H1 (cell line): ENCODE measurements at regions not wholly inside any gene's neighbourhood (a gene's known extent, or its start where the extent isn't known, plus 50 kb on each side); places are given as distances from the start of the nearest gene placed in this dataset.

Experiments used
- CTCF ChIA-PET: fragments of 300-600 bp; sonication (Branson Sonifier 250); formaldehyde crosslinking; loops from one replicate; lab custom pipeline; 2021; ENCODE audit not compliant: partially characterized antibody; lab: Charles Lee
- POLR2A ChIA-PET: fragments of 300-600 bp; sonication (Branson Sonifier 250); formaldehyde crosslinking; loops from one replicate; lab custom pipeline; 2021; ENCODE audit warnings: inconsistent platforms; ENCODE audit not compliant: partially characterized antibody; lab: Charles Lee
- DNase-seq, 2 experiments: peaks; one replicate each; pipeline versions ENCODE4 v3.0.0 to v3.0.0-alpha.2; 2010 to 2022; ENCODE audit warnings: low spot score in 2 of 2, low read depth in 1 of 2, mixed read lengths in 1 of 2
- FAIRE-seq: peaks from 2 replicates; lab custom pipeline; 2011; peaks lifted over from hg19 to GRCh38; lab: Jason Lieb, UNC
- H2AFZ ChIP-seq: 2 replicates; pipeline ENCODE4 v1.8.1; 2012; ENCODE audit warnings: low read length, inconsistent platforms
- H2AK5ac ChIP-seq: 2 replicates; pipeline ENCODE4 v1.6.1; 2013; ENCODE audit warnings: low read depth, low read length
- H2BK120ac ChIP-seq: replicated peaks from 2 replicates; pipeline ENCODE3; 2013; ENCODE audit warnings: low read depth, low read length, inconsistent platforms
- H2BK12ac ChIP-seq: 2 replicates; pipeline ENCODE4 v1.6.1; 2013; ENCODE audit warnings: low read depth, low read length
- H2BK15ac ChIP-seq: 2 replicates; pipeline ENCODE4 v1.6.1; 2013; ENCODE audit warnings: low read length
- H2BK20ac ChIP-seq: 2 replicates; pipeline ENCODE4 v1.6.1; 2013; ENCODE audit warnings: low read length
- H2BK5ac ChIP-seq: 2 replicates; pipeline ENCODE4 v1.6.1; 2013; ENCODE audit warnings: low read depth, low read length
- H3K14ac ChIP-seq: 2 replicates; pipeline ENCODE4 v1.6.1; 2013; ENCODE audit warnings: inconsistent platforms; ENCODE audit not compliant: insufficient read length
- H3K18ac ChIP-seq: 2 replicates; pipeline ENCODE4 v1.6.1; 2013; ENCODE audit warnings: low read length; ENCODE audit errors: extremely low read depth
- H3K23ac ChIP-seq: 2 replicates; pipeline ENCODE4 v1.6.1; 2013; ENCODE audit warnings: inconsistent platforms; ENCODE audit not compliant: insufficient read length
- H3K23me2 ChIP-seq: 2 replicates; pipeline ENCODE4 v1.6.1; 2013; ENCODE audit warnings: low read depth, low read length
- H3K27ac ChIP-seq: 2 replicates; pipeline ENCODE4 v1.6.1; 2011; ENCODE audit warnings: low read depth, low read length, inconsistent platforms
- H3K27me3 ChIP-seq, 4 experiments: replicated peaks in 1 of 4; 1 replicate in 1 of 4; 2 replicates in 3 of 4; pipeline versions ENCODE4 v1.6.1 to v1.8.1; 2011 to 2013; ENCODE audit warnings: low read length in 3 of 4, mild to moderate bottlenecking in 3 of 4, inconsistent platforms in 2 of 4, mixed read lengths in 2 of 4, moderate library complexity in 1 of 4; ENCODE audit not compliant: control insufficient read depth in 3 of 4, insufficient read depth in 3 of 4; ENCODE audit errors: extremely low read depth in 1 of 4
- H3K36me3 ChIP-seq, 4 experiments: 2 replicates each; pipeline versions ENCODE4 v1.6.1 to v1.8.1; 2011 to 2013; ENCODE audit warnings: mild to moderate bottlenecking in 4 of 4, low read length in 3 of 4, moderate library complexity in 2 of 4, control low read depth in 1 of 4, inconsistent platforms in 1 of 4; ENCODE audit not compliant: insufficient read depth in 4 of 4, control insufficient read depth in 2 of 4
- H3K4ac ChIP-seq: replicated peaks from 2 replicates; pipeline ENCODE3; 2013; ENCODE audit warnings: low read length, low read depth, mixed read lengths, inconsistent platforms; ENCODE audit not compliant: insufficient read length
- H3K4me1 ChIP-seq, 4 experiments: replicated peaks in 1 of 4; 1 replicate in 1 of 4; 2 replicates in 3 of 4; pipeline versions ENCODE4 v1.6.1 to v1.8.1; 2011 to 2013; ENCODE audit warnings: low read length in 3 of 4, inconsistent platforms in 2 of 4, mixed read lengths in 1 of 4; ENCODE audit not compliant: insufficient read depth in 4 of 4, control insufficient read depth in 3 of 4
- H3K4me2 ChIP-seq, 2 experiments: 2 replicates each; pipeline versions ENCODE4 v1.6.1 to v1.8.1; 2011 to 2013; ENCODE audit warnings: low read depth in 2 of 2, low read length in 2 of 2, control low read depth in 1 of 2, inconsistent platforms in 1 of 2, mild to moderate bottlenecking in 1 of 2; ENCODE audit not compliant: insufficient read depth in 1 of 2
- H3K4me3 ChIP-seq, 4 experiments: fragments of 200-600, 300-600 bp in 1 of 4; sonication (generic), shearing (Covaris generic), sonication (Bioruptor Twin) in 1 of 4; 2 replicates each; pipeline versions ENCODE4 v1.5.1 to v1.8.1; 2011 to 2016; ENCODE audit warnings: low read length in 4 of 4, low read depth in 3 of 4, control low read depth in 2 of 4, inconsistent platforms in 2 of 4, mild to moderate bottlenecking in 2 of 4, mixed read lengths in 1 of 4, moderate library complexity in 1 of 4; ENCODE audit not compliant: insufficient read depth in 2 of 4; ENCODE audit errors: extremely low read depth in 1 of 4
- H3K56ac ChIP-seq: replicated peaks from 2 replicates; pipeline ENCODE3; 2013; ENCODE audit warnings: low read depth, mild to moderate bottlenecking, mixed read lengths, low read length, inconsistent platforms; ENCODE audit not compliant: insufficient read length
- H3K79me1 ChIP-seq: 2 replicates; pipeline ENCODE4 v1.6.1; 2013; ENCODE audit warnings: low read depth, low read length, control low read depth
- H3K79me2 ChIP-seq, 2 experiments: 2 replicates each; pipeline versions ENCODE4 v1.6.1 to v1.8.1; 2012 to 2013; ENCODE audit warnings: low read length in 2 of 2, mild to moderate bottlenecking in 2 of 2, inconsistent platforms in 1 of 2; ENCODE audit not compliant: insufficient read depth in 2 of 2, control insufficient read depth in 1 of 2
- H3K9ac ChIP-seq, 4 experiments: replicated peaks in 1 of 4; 1 replicate in 1 of 4; 2 replicates in 3 of 4; pipeline versions ENCODE4 v1.6.1 to v1.8.1; 2011 to 2013; ENCODE audit warnings: low read depth in 3 of 4, low read length in 3 of 4, control low read depth in 2 of 4, mild to moderate bottlenecking in 2 of 4, moderate library complexity in 2 of 4, inconsistent platforms in 1 of 4; ENCODE audit errors: extremely low read depth in 1 of 4
- H3K9me3 ChIP-seq, 2 experiments: 2 replicates each; pipeline versions ENCODE4 v1.6.1 to v1.8.1; 2012 to 2013; ENCODE audit warnings: mild to moderate bottlenecking in 2 of 2, moderate library complexity in 2 of 2, control low read depth in 1 of 2, inconsistent platforms in 1 of 2, low read depth in 1 of 2, low read length in 1 of 2, mixed read lengths in 1 of 2; ENCODE audit not compliant: insufficient read depth in 2 of 2
- H4K20me1 ChIP-seq, 2 experiments: replicated peaks in 1 of 2; 2 replicates each; pipeline versions ENCODE3 to v1.8.1; 2011 to 2013; ENCODE audit warnings: inconsistent platforms in 2 of 2, low read length in 2 of 2, mild to moderate bottlenecking in 1 of 2; ENCODE audit not compliant: insufficient read depth in 2 of 2, control insufficient read depth in 1 of 2
- H4K5ac ChIP-seq: 2 replicates; pipeline ENCODE4 v1.6.1; 2013; ENCODE audit warnings: low read length, low read depth, mixed read lengths, inconsistent platforms; ENCODE audit not compliant: insufficient read length
- H4K8ac ChIP-seq: 2 replicates; pipeline ENCODE4 v1.8.0; 2013; ENCODE audit warnings: mild to moderate bottlenecking, moderate library complexity, low read length, inconsistent platforms; ENCODE audit not compliant: insufficient read depth; ENCODE audit errors: extremely low read depth
- H4K91ac ChIP-seq: replicated peaks from 2 replicates; pipeline ENCODE3; 2013; ENCODE audit warnings: low read length, mixed read lengths, inconsistent platforms; ENCODE audit not compliant: insufficient read length
- CTBP2 ChIP-seq: IDR thresholded peaks from 2 replicates; pipeline ENCODE4 v1.7.0; 2011; ENCODE audit warnings: borderline replicate concordance, mild to moderate bottlenecking, moderate library complexity, mixed read lengths, low read length; ENCODE audit not compliant: insufficient read depth, insufficient read length
- FOSL1 ChIP-seq: IDR thresholded peaks from 2 replicates; pipeline ENCODE4 v1.6.1; 2011; ENCODE audit warnings: mild to moderate bottlenecking, low read depth, low read length, moderate library complexity; ENCODE audit not compliant: insufficient read depth
- GABPA ChIP-seq: IDR thresholded peaks from 2 replicates; pipeline ENCODE4 v1.6.1; 2011; ENCODE audit warnings: mild to moderate bottlenecking, low read length, moderate library complexity, borderline replicate concordance; ENCODE audit not compliant: insufficient read depth
- GTF2F1 ChIP-seq: IDR thresholded peaks from 2 replicates; pipeline ENCODE4 v1.6.1; 2012; ENCODE audit warnings: low read depth, low read length, improper control_type of control experiment, borderline replicate concordance
- JUN ChIP-seq: IDR thresholded peaks from 2 replicates; pipeline ENCODE4 v1.6.1; 2011; ENCODE audit warnings: low read depth, mild to moderate bottlenecking, improper control_type of control experiment, low read length
- JUND ChIP-seq: IDR thresholded peaks from 2 replicates; pipeline ENCODE4 v1.6.1; 2011; ENCODE audit warnings: mild to moderate bottlenecking, improper control_type of control experiment, low read length
- KDM1A ChIP-seq: fragments of 200-600, 300-600 bp; sonication (generic); IDR thresholded peaks from 2 replicates; pipeline ENCODE4 v1.7.1; 2016; ENCODE audit warnings: mild to moderate bottlenecking, low read length, borderline replicate concordance
- NANOG ChIP-seq: IDR thresholded peaks from 2 replicates; pipeline ENCODE4 v1.6.1; 2011; ENCODE audit warnings: low read length, low read depth, mild to moderate bottlenecking, inconsistent platforms; ENCODE audit not compliant: insufficient read depth, poor library complexity, severe bottlenecking
- SAP30 ChIP-seq: fragments of 300-600 bp; sonication (generic); IDR thresholded peaks from 2 replicates; pipeline ENCODE4 v1.7.1; 2012; ENCODE audit warnings: low read length, moderate library complexity, mild to moderate bottlenecking, inconsistent platforms; ENCODE audit not compliant: insufficient read depth, insufficient replicate concordance
- SIN3A ChIP-seq, 2 experiments: IDR thresholded peaks in 1 of 2; conservative IDR thresholded peaks in 1 of 2; 2 replicates each; pipeline ENCODE4 v1.6.1; 2011 to 2012; ENCODE audit warnings: low read length in 2 of 2, improper control_type of control experiment in 1 of 2, low read depth in 1 of 2, mild to moderate bottlenecking in 1 of 2
- SP2 ChIP-seq: IDR thresholded peaks from 2 replicates; pipeline ENCODE4 v1.6.1; 2012; ENCODE audit warnings: mild to moderate bottlenecking, low read length, inconsistent platforms
- SP4 ChIP-seq: IDR thresholded peaks from 2 replicates; pipeline ENCODE4 v1.6.1; 2012; ENCODE audit warnings: low read length, inconsistent platforms
- SUZ12 ChIP-seq: fragments of 200-600 bp; sonication (generic); IDR thresholded peaks from 2 replicates; pipeline ENCODE4 v1.6.1; 2012; ENCODE audit warnings: mild to moderate bottlenecking, inconsistent platforms, low read length, moderate library complexity, mixed read lengths
- TAF1 ChIP-seq: IDR thresholded peaks from 2 replicates; pipeline ENCODE4 v1.6.1; 2011; ENCODE audit warnings: mild to moderate bottlenecking, low read depth, low read length
- WGBS, 2 experiments: shearing (Covaris generic) in 1 of 2; methylation state at CpG; one replicate each; pipeline versions ENCODE4 v1.1.6 to v1.1.7; 2013 to 2015; ENCODE audit warnings: low lambda C conversion rate in 2 of 2, mixed read lengths in 2 of 2, inconsistent platforms in 1 of 2, low coverage in 1 of 2, missing lambda C conversion rate in 1 of 2; ENCODE audit not compliant: insufficient replicate concordance in 2 of 2, insufficient coverage in 1 of 2, insufficient read length in 1 of 2; ENCODE audit errors: extremely low coverage in 1 of 2, missing lambda C conversion rate in 1 of 2; 5-methylcytosine and 5-hydroxymethylcytosine counted together

DNA sequence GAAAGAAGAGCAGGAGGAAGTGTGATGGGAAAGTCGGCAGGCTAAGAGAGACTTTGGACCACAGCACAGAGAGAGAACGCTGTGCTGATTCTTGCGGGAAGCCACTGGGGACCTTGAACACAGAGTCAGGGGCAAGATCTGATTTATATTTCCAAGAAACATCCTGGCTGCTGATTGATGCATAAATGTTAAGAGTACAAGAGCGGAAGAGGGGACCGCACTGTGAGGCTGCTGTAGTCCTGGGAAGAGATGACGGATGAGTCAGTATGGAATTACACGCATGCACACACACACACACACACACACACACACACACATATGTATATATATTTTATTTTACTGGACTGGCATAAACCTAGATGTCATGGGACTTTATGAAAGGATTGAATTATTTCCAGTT lies 865.6 kb upstream of the ID2 start:
- Histone ChIP-seq H3K4me1 (no peaks in the 10 kb centered on the region), H2BK5ac (no peak overlapping the region), H4K8ac (no peak overlapping the region), H2AFZ (0 out of 2 replicates have a peak overlapping the region, but pooled peaks have one; percentile 32), H3K14ac (no peak overlapping the region), H3K79me1 (no peaks in the 10 kb centered on the region), H3K9me3 (no peaks in the 10 kb centered on the region), H3K27me3 (peaks cover 0 to 4% (median 0%) of the 10 kb centered on the region in 4 experiments; a peak in 1 of 7 replicates), H2BK20ac (no peak overlapping the region), H2AK5ac (no peak overlapping the region), H3K27ac (no peak overlapping the region), H3K18ac (no peak overlapping the region), H3K36me3 (no peaks in the 10 kb centered on the region), H4K91ac (no peak overlapping the region), H3K56ac (no peak overlapping the region), H3K9ac (no peak overlapping the region), H3K4me3 (no peak overlapping the region), H2BK12ac (peak overlapping the region; percentile 53; the same call in 1 of the 2 replicates), H4K5ac (no peak overlapping the region), H2BK120ac (no peak overlapping the region), H4K20me1 (no peaks in the 10 kb centered on the region), H3K79me2 (no peaks in the 10 kb centered on the region), H3K23ac (no peak overlapping the region), H3K4ac (no peak overlapping the region), H2BK15ac (no peak overlapping the region), H3K23me2 (peaks cover 3% of the 10 kb centered on the region; the same call in 1 of the 2 replicates), H3K4me2 (no peak overlapping the region)
- CTCF ChIA-PET, result interaction anchor here (1.1 kb wide), 1 partner anchor 10 kb away, joined by 3 read pairs; no protein-coding TSS in a partner anchor
- TF ChIP-seq KDM1A (no peak), SAP30 (no peak), SUZ12 (no peak), SP4 (no peak), SIN3A (conservative IDR thresholded peaks at IDR 0.05 in 1 of 2, IDR thresholded peaks at IDR 0.05 in 1 of 2; ENCODE audit: low read depth in 1 of 2, low read length in 2 of 2) (no peak), TAF1 (no peak), GABPA (no peak), SP2 (no peak), NANOG (no peak), CTBP2 (no peak), FOSL1 (no peak), GTF2F1 (no peak), JUN (no peak), JUND (no peak)
- 90% methylated on average over 7 of the region's 7 CpGs; no CpG with 5 or more reads in 1 of the 2 experiments for WGBS, 2 experiments
- DNase-seq (no peak), FAIRE-seq (no peak)
- POLR2A ChIA-PET, result interaction anchor here (1.0 kb wide), 1 partner anchor 69 kb away, joined by 4 read pairs; no protein-coding TSS in a partner anchor
